ENCODE measurements at regions not wholly inside any gene's neighbourhood (a gene's known extent, or its start where the extent isn't known, plus 50 kb on each side); places are given as distances from the start of the nearest gene placed in this dataset.

- intact Hi-C loops (cut with DNase I): no loop called here
Observed at GRCh38 chr6:91713911-91714310, 1127.0 kb upstream of the MAP3K7 start.

GRCh38 chr6:91711518-91711917 lies 1124.6 kb upstream of the MAP3K7 start:
- TF ChIP-seq CTCF (IDR thresholded peaks at IDR 0.05): no peak
- no peak overlapping the region for H3K4me3 ChIP-seq
- H3K4me1 ChIP-seq: no peaks in the 10 kb centered on the region
- no peak overlapping the region for H3K27ac ChIP-seq
- H3K36me3 ChIP-seq: no peaks in the 10 kb centered on the region
- no peaks in the 10 kb centered on the region for H3K9me3 ChIP-seq
- H3K27me3 ChIP-seq: no peaks in the 10 kb centered on the region
- intact Hi-C loops (cut with DNase I): no loop called here
- no peak for DNase-seq (ENCODE audit: low spot score in 2 of 2)

More at GRCh38 chr6:91713911-91714310, 1127.0 kb upstream of the MAP3K7 start:
- Histone ChIP-seq H3K36me3 (no peaks in the 10 kb centered on the region), H3K9me3 (no peaks in the 10 kb centered on the region), H3K27ac (no peak overlapping the region), H3K4me3 (no peak overlapping the region), H3K27me3 (no peaks in the 10 kb centered on the region), H3K4me1 (no peaks in the 10 kb centered on the region)
- no peak for TF ChIP-seq CTCF (IDR thresholded peaks at IDR 0.05)
- DNase-seq (ENCODE audit: low spot score in 2 of 2): no peak

GRCh38 chr6:91710342-91710741 lies 1123.5 kb upstream of the MAP3K7 start:
- no peaks in the 10 kb centered on the region for H3K27me3 ChIP-seq
- no peak for TF ChIP-seq CTCF (IDR thresholded peaks at IDR 0.05)
- no peaks in the 10 kb centered on the region for H3K36me3 ChIP-seq
- H3K4me3 ChIP-seq: no peak overlapping the region
- no peaks in the 10 kb centered on the region for H3K4me1 ChIP-seq
- intact Hi-C loops (cut with DNase I): no loop called here
- H3K9me3 ChIP-seq: no peaks in the 10 kb centered on the region
- no peak for DNase-seq (ENCODE audit: low spot score in 2 of 2)
- H3K27ac ChIP-seq: no peak overlapping the region

- DNase-seq (ENCODE audit: low spot score in 2 of 2): no peak
- Histone ChIP-seq H3K4me1 (no peaks in the 10 kb centered on the region), H3K36me3 (no peaks in the 10 kb centered on the region), H3K9me3 (no peaks in the 10 kb centered on the region), H3K4me3 (no peak overlapping the region), H3K27ac (no peak overlapping the region), H3K27me3 (no peaks in the 10 kb centered on the region)
- intact Hi-C loops (cut with DNase I): no loop called here
- no peak for TF ChIP-seq CTCF (IDR thresholded peaks at IDR 0.05)
Observed at GRCh38 chr6:91708534-91708933, 1121.7 kb upstream of the MAP3K7 start.

- no peak for TF ChIP-seq CTCF (IDR thresholded peaks at IDR 0.05)
- Histone ChIP-seq H3K4me1 (no peaks in the 10 kb centered on the region), H3K4me3 (no peak overlapping the region), H3K9me3 (no peaks in the 10 kb centered on the region), H3K27me3 (no peaks in the 10 kb centered on the region), H3K27ac (no peak overlapping the region), H3K36me3 (no peaks in the 10 kb centered on the region)
- no peak for DNase-seq (ENCODE audit: low spot score in 2 of 2)
- intact Hi-C loops (cut with DNase I): no loop called here
Observed at GRCh38 chr6:91705646-91706045, 1118.8 kb upstream of the MAP3K7 start.

- Histone ChIP-seq H3K36me3 (no peaks in the 10 kb centered on the region), H3K4me3 (no peak overlapping the region), H3K4me1 (no peaks in the 10 kb centered on the region), H3K27me3 (no peaks in the 10 kb centered on the region), H3K9me3 (no peaks in the 10 kb centered on the region), H3K27ac (no peak overlapping the region)
- DNase-seq (ENCODE audit: low spot score in 2 of 2): no peak
- TF ChIP-seq CTCF (IDR thresholded peaks at IDR 0.05): no peak
- intact Hi-C loops (cut with DNase I): no loop called here
Observed at GRCh38 chr6:91704531-91704930, 1117.7 kb upstream of the MAP3K7 start.
